ENCODE measurements at regions not wholly inside any gene's neighbourhood (a gene's known extent, or its start where the extent isn't known, plus 50 kb on each side); places are given as distances from the start of the nearest gene placed in this dataset.

- no peak overlapping the region for H3K4me3 ChIP-seq (ENCODE audit: low read depth, low read length)
- DNase-seq (ENCODE audit: low read depth) = no peak
- TF ChIP-seq CTCF (IDR thresholded peaks at IDR 0.05; ENCODE audit: insufficient read depth, low read depth, low read length) = no peak
- CTCF ChIA-PET = no interaction called here
- no peaks in the 10 kb centered on the region for H3K36me3 ChIP-seq (ENCODE audit: control insufficient read depth, insufficient read depth, low read length)
- no peaks in the 10 kb centered on the region for H3K27me3 ChIP-seq (ENCODE audit: control insufficient read depth, insufficient read depth, low read length)
- POLR2A ChIA-PET = no interaction called here
Observed at GRCh38 chr5:58145397-58145934, 314.4 kb downstream of the PLK2 start.

GRCh38 chr5:58143727-58144126 lies 316.2 kb downstream of the PLK2 start:
- Histone ChIP-seq H3K27me3 (ENCODE audit: control insufficient read depth, insufficient read depth, low read length) (no peaks in the 10 kb centered on the region), H3K4me3 (ENCODE audit: low read depth, low read length) (no peak overlapping the region), H3K36me3 (ENCODE audit: control insufficient read depth, insufficient read depth, low read length) (no peaks in the 10 kb centered on the region)
- DNase-seq (ENCODE audit: low read depth) = no peak
- POLR2A ChIA-PET = no interaction called here
- CTCF ChIA-PET = no interaction called here
- no peak for TF ChIP-seq CTCF (IDR thresholded peaks at IDR 0.05; ENCODE audit: insufficient read depth, low read depth, low read length)

- Histone ChIP-seq H3K36me3 (ENCODE audit: control insufficient read depth, insufficient read depth, low read length) (no peaks in the 10 kb centered on the region), H3K27me3 (ENCODE audit: control insufficient read depth, insufficient read depth, low read length) (no peaks in the 10 kb centered on the region), H3K4me3 (ENCODE audit: low read depth, low read length) (no peak overlapping the region)
- CTCF ChIA-PET = interaction anchor here (1.1 kb wide), 1 partner anchor 365 kb away, joined by 3 read pairs; no protein-coding TSS in a partner anchor
- no peak for DNase-seq (ENCODE audit: low read depth)
- no peak for TF ChIP-seq CTCF (IDR thresholded peaks at IDR 0.05; ENCODE audit: insufficient read depth, low read depth, low read length)
- POLR2A ChIA-PET = no interaction called here
Observed at GRCh38 chr5:58143181-58143580, 316.7 kb downstream of the PLK2 start.

- POLR2A ChIA-PET = no interaction called here
- no peak for DNase-seq (ENCODE audit: low read depth)
- no peak overlapping the region for H3K4me3 ChIP-seq (ENCODE audit: low read depth, low read length)
- no peak for TF ChIP-seq CTCF (IDR thresholded peaks at IDR 0.05; ENCODE audit: insufficient read depth, low read depth, low read length)
- CTCF ChIA-PET = interaction anchor here (0.8 kb wide), 1 partner anchor 17 kb away, joined by 3 read pairs; no protein-coding TSS in a partner anchor
- no peaks in the 10 kb centered on the region for H3K27me3 ChIP-seq (ENCODE audit: control insufficient read depth, insufficient read depth, low read length)
- H3K36me3 ChIP-seq (ENCODE audit: control insufficient read depth, insufficient read depth, low read length) = no peaks in the 10 kb centered on the region
Observed at GRCh38 chr5:58138791-58139190, 321.1 kb downstream of the PLK2 start.

- no peak for DNase-seq (ENCODE audit: low read depth)
- CTCF ChIA-PET = interaction anchor here (1.8 kb wide), 1 partner anchor 357 kb away, joined by 7 read pairs; no protein-coding TSS in a partner anchor
- POLR2A ChIA-PET = no interaction called here
- Histone ChIP-seq H3K36me3 (ENCODE audit: control insufficient read depth, insufficient read depth, low read length) (no peaks in the 10 kb centered on the region), H3K4me3 (ENCODE audit: low read depth, low read length) (no peak overlapping the region), H3K27me3 (ENCODE audit: control insufficient read depth, insufficient read depth, low read length) (no peaks in the 10 kb centered on the region; the same call in 1 of the 2 replicates)
- TF ChIP-seq CTCF (IDR thresholded peaks at IDR 0.05; ENCODE audit: insufficient read depth, low read depth, low read length) = no peak
Observed at GRCh38 chr5:58136406-58136805, 323.5 kb downstream of the PLK2 start.

Data from BJ (cell line).